Vagina (tissue), 2 donors: ENCODE measurements at regions not wholly inside any gene's neighbourhood (a gene's known extent, or its start where the extent isn't known, plus 50 kb on each side); places are given as distances from the start of the nearest gene placed in this dataset.

ENCODE experiments used
- DNase-seq, 2 donors: peaks; one replicate each; pipeline ENCODE4 v3.0.0-alpha.2; 2017; ENCODE audit errors: extremely low spot score in 2 of 2
- H3K27ac ChIP-seq: fragments of 200-600 bp; sonication (generic); one replicate; pipeline ENCODE4 v1.5.1; 2019
- H3K27me3 ChIP-seq: fragments of 200-600 bp; sonication (generic); one replicate; pipeline ENCODE4 v1.5.1; 2019
- H3K36me3 ChIP-seq, 2 donors: fragments of 200-600 bp; sonication (generic); one replicate each; pipeline ENCODE4 v1.5.1; 2017 to 2019
- H3K4me1 ChIP-seq: fragments of 200-600 bp; sonication (generic); one replicate; pipeline ENCODE4 v1.5.1; 2019
- H3K4me3 ChIP-seq, 2 donors: fragments of 200-600 bp; sonication (generic); 1 replicate in 1 of 2; 2 replicates in 1 of 2; pipeline ENCODE4 v1.5.1; 2016 to 2019
- H3K9me3 ChIP-seq: fragments of 200-600 bp; sonication (generic); one replicate; pipeline ENCODE4 v1.5.1; 2019
- CTCF ChIP-seq, 3 experiments: fragments of 450-650 bp in 2 of 3; fragments of 200-600 bp in 1 of 3; sonication (generic) in 1 of 3; IDR thresholded peaks; one replicate each; pipeline ENCODE4 v1.5.1; 2017 to 2019; ENCODE audit warnings: antibody characterized with exemption in 3 of 3, mild to moderate bottlenecking in 2 of 3, moderate library complexity in 2 of 3
- POLR2A ChIP-seq, 2 donors: fragments of 450-650 bp; IDR thresholded peaks; one replicate each; pipeline ENCODE4 v1.6.1; 2017; ENCODE audit warnings: antibody characterized with exemption in 2 of 2, mild to moderate bottlenecking in 2 of 2, moderate library complexity in 2 of 2
- POLR2AphosphoS5 ChIP-seq, 2 donors: sonication (generic); formaldehyde crosslinking; IDR thresholded peaks; one replicate each; pipeline ENCODE4 v1.9.0; 2017; ENCODE audit warnings: antibody characterized with exemption in 2 of 2, mild to moderate bottlenecking in 2 of 2, low read depth in 1 of 2; ENCODE audit not compliant: insufficient read depth in 1 of 2
- intact Hi-C: fragments of 100-400 bp; cut with DNase I; formaldehyde crosslinking; loops from one replicate; pipeline ENCODE4 v1.15.1; 2023

GRCh38 chrX:123081776-123082175 lies 102.3 kb upstream of the GRIA3 start:
- TF ChIP-seq POLR2A (IDR thresholded peaks at IDR 0.05): no peak
- H3K36me3 ChIP-seq: no peaks in the 10 kb centered on the region
- H3K4me3 ChIP-seq: no peak overlapping the region
- no peak overlapping the region for H3K27ac ChIP-seq
- H3K4me1 ChIP-seq: no peaks in the 10 kb centered on the region
- intact Hi-C loops: no loop called here
- H3K9me3 ChIP-seq: no peaks in the 10 kb centered on the region
- no peaks in the 10 kb centered on the region for H3K27me3 ChIP-seq
- DNase-seq: no peak

DNA sequence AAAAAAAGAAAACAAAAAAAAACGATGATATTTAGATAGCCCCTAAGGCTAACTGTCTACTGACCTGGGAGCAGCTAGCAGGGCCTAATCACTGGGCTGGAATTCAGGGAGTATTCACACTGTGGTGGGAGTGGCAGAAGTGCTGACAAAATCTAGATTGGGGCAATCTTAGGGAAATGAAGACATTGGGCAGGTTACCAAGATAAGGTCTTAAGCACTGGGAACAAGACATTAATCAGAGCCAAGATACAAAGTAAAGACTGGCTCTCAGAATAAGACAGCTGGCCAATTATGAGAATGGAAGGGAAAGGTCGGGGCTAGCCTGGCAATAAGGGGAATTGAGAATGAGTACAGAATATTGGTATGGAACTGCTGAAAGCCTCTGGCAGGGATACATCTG lies 100.2 kb upstream of the GRIA3 start:
- H3K4me3 ChIP-seq: no peak overlapping the region
- H3K27ac ChIP-seq: no peak overlapping the region
- no peaks in the 10 kb centered on the region for H3K36me3 ChIP-seq
- no peak for TF ChIP-seq POLR2A (IDR thresholded peaks at IDR 0.05)
- no peak for TF ChIP-seq CTCF (IDR thresholded peaks at IDR 0.05)
- no peak for TF ChIP-seq POLR2AphosphoS5 (IDR thresholded peaks at IDR 0.05; ENCODE audit: insufficient read depth in 1 of 2, low read depth in 1 of 2)
- H3K4me1 ChIP-seq: no peaks in the 10 kb centered on the region
- no peaks in the 10 kb centered on the region for H3K27me3 ChIP-seq
- no peak for DNase-seq
- no peaks in the 10 kb centered on the region for H3K9me3 ChIP-seq
- intact Hi-C loops: no loop called here

- Histone ChIP-seq H3K27ac (no peak overlapping the region), H3K9me3 (no peaks in the 10 kb centered on the region), H3K4me1 (no peaks in the 10 kb centered on the region), H3K36me3 (no peaks in the 10 kb centered on the region), H3K4me3 (no peak overlapping the region), H3K27me3 (no peaks in the 10 kb centered on the region)
- no peak for DNase-seq
- intact Hi-C loops: no loop called here
- no peak for TF ChIP-seq CTCF (IDR thresholded peaks at IDR 0.05)
- no peak for TF ChIP-seq POLR2A (IDR thresholded peaks at IDR 0.05)
- TF ChIP-seq POLR2AphosphoS5 (IDR thresholded peaks at IDR 0.05; ENCODE audit: insufficient read depth in 1 of 2, low read depth in 1 of 2): no peak
These were observed 99.3 kb upstream of the GRIA3 start for GRCh38 chrX:123084797-123085196.

DNA sequence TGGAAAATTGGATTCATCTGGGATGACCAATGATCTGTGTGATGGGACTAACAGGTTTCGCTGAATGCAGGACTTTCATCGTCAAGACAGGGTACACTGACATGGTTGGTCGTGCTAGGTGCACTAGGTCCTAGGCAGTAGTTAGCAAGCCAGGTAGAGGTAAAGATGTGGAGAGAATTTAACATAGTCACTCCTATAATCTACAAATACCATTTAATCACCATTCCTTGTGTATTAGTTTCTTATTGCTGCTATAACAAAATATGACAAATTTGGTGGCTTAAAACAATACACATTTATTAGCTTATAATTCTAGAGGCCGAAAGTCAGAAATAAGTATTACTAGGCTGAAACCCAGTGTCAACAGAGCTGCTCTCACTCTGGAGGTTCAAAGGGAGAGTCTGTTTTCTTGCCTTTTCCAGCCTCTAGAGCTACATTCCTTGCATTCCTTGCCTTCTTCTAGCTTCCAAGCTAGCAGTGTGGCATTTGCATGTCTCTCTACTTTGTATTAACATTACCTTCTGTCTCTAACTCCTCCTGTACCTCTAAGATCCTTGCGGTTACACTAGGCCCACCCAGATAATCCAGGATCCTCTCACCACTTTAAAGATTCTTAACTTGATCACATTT lies 98.7 kb upstream of the GRIA3 start:
- DNase-seq: no peak
- H3K9me3 ChIP-seq: no peaks in the 10 kb centered on the region
- intact Hi-C loops: no loop called here
- H3K27me3 ChIP-seq: no peaks in the 10 kb centered on the region
- TF ChIP-seq POLR2AphosphoS5 (IDR thresholded peaks at IDR 0.05; ENCODE audit: insufficient read depth in 1 of 2, low read depth in 1 of 2) (no peak), CTCF (IDR thresholded peaks at IDR 0.05) (no peak), POLR2A (IDR thresholded peaks at IDR 0.05) (no peak)
- H3K4me3 ChIP-seq: no peak overlapping the region
- no peaks in the 10 kb centered on the region for H3K4me1 ChIP-seq
- no peak overlapping the region for H3K27ac ChIP-seq
- no peaks in the 10 kb centered on the region for H3K36me3 ChIP-seq

- no peak for DNase-seq
- H3K36me3 ChIP-seq: no peaks in the 10 kb centered on the region
- no peaks in the 10 kb centered on the region for H3K4me1 ChIP-seq
- H3K4me3 ChIP-seq: no peak overlapping the region
- TF ChIP-seq CTCF (IDR thresholded peaks at IDR 0.05) (no peak), POLR2AphosphoS5 (IDR thresholded peaks at IDR 0.05; ENCODE audit: insufficient read depth in 1 of 2, low read depth in 1 of 2) (no peak), POLR2A (IDR thresholded peaks at IDR 0.05) (no peak)
- H3K27me3 ChIP-seq: no peaks in the 10 kb centered on the region
- intact Hi-C loops: no loop called here
- no peaks in the 10 kb centered on the region for H3K9me3 ChIP-seq
- no peak overlapping the region for H3K27ac ChIP-seq
These were observed 97.3 kb upstream of the GRIA3 start for GRCh38 chrX:123086768-123087167.
